Body of pancreas (tissue), 4 donors: ENCODE measurements at regions not wholly inside any gene's neighbourhood (a gene's known extent, or its start where the extent isn't known, plus 50 kb on each side); places are given as distances from the start of the nearest gene placed in this dataset.

Experiments used
- CTCF ChIP-seq, 7 experiments: fragments of 450-650 bp in 4 of 7; fragments of 200-600 bp in 3 of 7; sonication (generic) in 3 of 7; IDR thresholded peaks; one replicate each; pipeline ENCODE4 v1.5.1; 2016 to 2019; ENCODE audit warnings: antibody characterized with exemption in 7 of 7
- POLR2A ChIP-seq, 3 donors: fragments of 450-650 bp; IDR thresholded peaks; one replicate each; pipeline ENCODE4 v1.6.1; 2016; ENCODE audit warnings: antibody characterized with exemption in 3 of 3, mild to moderate bottlenecking in 2 of 3

- TF ChIP-seq CTCF (IDR thresholded peaks at IDR 0.05): no peak
- no peak for TF ChIP-seq POLR2A (IDR thresholded peaks at IDR 0.05)
These were observed 173.1 kb upstream of the ID2 start for GRCh38 chr2:8508766-8509165.
